ENCODE measurements at regions not wholly inside any gene's neighbourhood (a gene's known extent, or its start where the extent isn't known, plus 50 kb on each side); places are given as distances from the start of the nearest gene placed in this dataset.
A peak's percentile ranks its signal among the peaks of the same experiment; 100 is the strongest.

- H3K36me3 ChIP-seq (ENCODE audit: control insufficient read depth in 4 of 4, insufficient read depth in 4 of 4, low read length in 4 of 4): no peaks in the 10 kb centered on the region
- no peak overlapping the region for H3K4me3 ChIP-seq
- no peak overlapping the region for H3K27ac ChIP-seq (ENCODE audit: low read depth in 1 of 2, low read length in 1 of 2)
- no peaks in the 10 kb centered on the region for H3K27me3 ChIP-seq (ENCODE audit: control insufficient read depth in 3 of 3, insufficient read depth in 3 of 3, low read length in 2 of 3)
- ATAC-seq (ENCODE audit: insufficient read depth, low FRiP score) (no peak), DNase-seq (no peak)
- WGBS, 2 donors: 54 to 88% methylated on average over 3 of the region's 3 CpGs
- no peaks in the 10 kb centered on the region for H3K4me1 ChIP-seq (ENCODE audit: control insufficient read depth in 5 of 5, insufficient read depth in 5 of 5, low read length in 5 of 5)
- TF ChIP-seq CTCF (IDR thresholded peaks at IDR 0.05; ENCODE audit: control extremely low read depth, extremely low read depth): no peak
- no peak overlapping the region for H3K9ac ChIP-seq (ENCODE audit: insufficient read depth in 1 of 2, low read length in 2 of 2)
- no peaks in the 10 kb centered on the region for H3K9me3 ChIP-seq (ENCODE audit: control insufficient read depth in 4 of 4, insufficient read depth in 3 of 4, low read length in 3 of 4)
Observed at GRCh38 chr7:145481985-145482384, 634.6 kb upstream of the CNTNAP2 start.

GRCh38 chr7:145478541-145478940 lies 638.1 kb upstream of the CNTNAP2 start:
- H3K27me3 ChIP-seq (ENCODE audit: control insufficient read depth in 3 of 3, insufficient read depth in 3 of 3, low read length in 2 of 3): no peaks in the 10 kb centered on the region
- ATAC-seq (ENCODE audit: insufficient read depth, low FRiP score) (no peak), DNase-seq (no peak)
- no peak overlapping the region for H3K27ac ChIP-seq (ENCODE audit: low read depth in 1 of 2, low read length in 1 of 2)
- peaks cover 0 to 6% (median 0%) of the 10 kb centered on the region in 5 donors for H3K4me1 ChIP-seq (ENCODE audit: control insufficient read depth in 5 of 5, insufficient read depth in 5 of 5, low read length in 5 of 5)
- no peak for TF ChIP-seq CTCF (IDR thresholded peaks at IDR 0.05; ENCODE audit: control extremely low read depth, extremely low read depth)
- no peaks in the 10 kb centered on the region for H3K36me3 ChIP-seq (ENCODE audit: control insufficient read depth in 4 of 4, insufficient read depth in 4 of 4, low read length in 4 of 4)
- WGBS, 2 donors: 67 to 77% methylated on average over 3 of the region's 3 CpGs
- H3K9ac ChIP-seq (ENCODE audit: insufficient read depth in 1 of 2, low read length in 2 of 2): no peak overlapping the region
- no peak overlapping the region for H3K4me3 ChIP-seq
- no peaks in the 10 kb centered on the region for H3K9me3 ChIP-seq (ENCODE audit: control insufficient read depth in 4 of 4, insufficient read depth in 3 of 4, low read length in 3 of 4)

GRCh38 chr7:145474009-145474686 lies 638.3 kb upstream of the TPK1 start:
- Histone ChIP-seq H3K4me3 (no peak overlapping the region), H3K4me1 (ENCODE audit: control insufficient read depth in 5 of 5, insufficient read depth in 5 of 5, low read length in 5 of 5) (peaks cover 0 to 6% (median 0%) of the 10 kb centered on the region in 5 donors), H3K27me3 (ENCODE audit: control insufficient read depth in 3 of 3, insufficient read depth in 3 of 3, low read length in 2 of 3) (no peaks in the 10 kb centered on the region), H3K36me3 (ENCODE audit: control insufficient read depth in 4 of 4, insufficient read depth in 4 of 4, low read length in 4 of 4) (no peaks in the 10 kb centered on the region), H3K27ac (ENCODE audit: low read depth in 1 of 2, low read length in 1 of 2) (no peak overlapping the region), H3K9ac (ENCODE audit: insufficient read depth in 1 of 2, low read length in 2 of 2) (no peak overlapping the region), H3K9me3 (ENCODE audit: control insufficient read depth in 4 of 4, insufficient read depth in 3 of 4, low read length in 3 of 4) (peaks cover 0 to 2% (median 0%) of the 10 kb centered on the region in 4 donors)
- ATAC-seq (ENCODE audit: insufficient read depth, low FRiP score) (no peak), DNase-seq (peak; percentile 9 to 43 (median 12))
- 60 to 70% methylated on average over 7 of the region's 7 CpGs for WGBS, 2 donors
- TF ChIP-seq CTCF (IDR thresholded peaks at IDR 0.05; ENCODE audit: control extremely low read depth, extremely low read depth): no peak

GRCh38 chr7:145471883-145472282 lies 636.0 kb upstream of the TPK1 start:
- Histone ChIP-seq H3K4me1 (ENCODE audit: control insufficient read depth in 5 of 5, insufficient read depth in 5 of 5, low read length in 5 of 5) (peaks cover 0 to 6% (median 0%) of the 10 kb centered on the region in 5 donors), H3K9me3 (ENCODE audit: control insufficient read depth in 4 of 4, insufficient read depth in 3 of 4, low read length in 3 of 4) (peaks cover 0 to 2% (median 0%) of the 10 kb centered on the region in 4 donors), H3K4me3 (no peak overlapping the region), H3K36me3 (ENCODE audit: control insufficient read depth in 4 of 4, insufficient read depth in 4 of 4, low read length in 4 of 4) (no peaks in the 10 kb centered on the region), H3K27ac (ENCODE audit: low read depth in 1 of 2, low read length in 1 of 2) (no peak overlapping the region), H3K27me3 (ENCODE audit: control insufficient read depth in 3 of 3, insufficient read depth in 3 of 3, low read length in 2 of 3) (no peaks in the 10 kb centered on the region), H3K9ac (ENCODE audit: insufficient read depth in 1 of 2, low read length in 2 of 2) (no peak overlapping the region)
- DNase-seq (no peak), ATAC-seq (ENCODE audit: insufficient read depth, low FRiP score) (no peak)
- no peak for TF ChIP-seq CTCF (IDR thresholded peaks at IDR 0.05; ENCODE audit: control extremely low read depth, extremely low read depth)
- WGBS, 2 donors: 46 to 54% methylated on average over 2 of the region's 2 CpGs

Data from lung (tissue), 11 donors.